Renal cortex interstitium (tissue), 11 donors: ENCODE measurements at regions not wholly inside any gene's neighbourhood (a gene's known extent, or its start where the extent isn't known, plus 50 kb on each side); places are given as distances from the start of the nearest gene placed in this dataset.

ENCODE experiments used
- DNase-seq, 11 donors: peaks; one replicate each; pipeline ENCODE4 v3.0.0-alpha.2; 2013; ENCODE audit warnings: low read depth in 9 of 11, low spot score in 4 of 11; ENCODE audit errors: extremely low read depth in 1 of 11

DNA sequence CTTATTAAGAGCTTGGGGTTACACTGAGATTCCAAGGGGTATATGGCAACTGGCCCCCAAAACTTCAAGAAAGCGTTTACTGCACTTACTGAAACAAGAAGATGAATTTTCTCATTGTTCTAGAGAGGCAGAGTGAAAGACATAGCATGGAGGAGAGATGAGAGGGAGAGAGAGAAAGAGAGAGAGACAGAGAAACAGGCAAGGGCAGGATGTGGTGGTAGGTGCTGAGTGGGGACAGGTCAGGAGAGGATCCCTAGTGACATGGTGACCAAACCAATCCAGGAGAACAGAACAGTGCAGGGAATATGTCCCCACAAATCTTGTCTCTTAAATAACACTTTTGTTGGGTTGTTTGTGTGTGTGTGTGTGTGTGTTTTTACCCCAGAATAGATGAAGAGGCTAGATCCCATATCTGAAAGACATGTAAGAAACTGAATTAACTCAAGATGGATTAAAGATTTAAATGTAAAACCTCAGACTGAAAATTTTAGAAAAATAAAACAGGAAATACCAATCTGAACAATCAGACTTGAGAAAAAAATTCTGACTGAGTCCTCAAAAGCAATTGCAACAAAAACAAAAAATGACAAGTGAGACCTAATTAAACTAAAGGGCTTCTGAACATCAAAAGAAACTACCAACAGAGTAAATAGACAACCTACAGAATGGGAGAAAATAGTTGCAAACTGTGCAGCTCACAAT, 202.2 kb downstream of the QDPR start:
- no peak for DNase-seq

DNA sequence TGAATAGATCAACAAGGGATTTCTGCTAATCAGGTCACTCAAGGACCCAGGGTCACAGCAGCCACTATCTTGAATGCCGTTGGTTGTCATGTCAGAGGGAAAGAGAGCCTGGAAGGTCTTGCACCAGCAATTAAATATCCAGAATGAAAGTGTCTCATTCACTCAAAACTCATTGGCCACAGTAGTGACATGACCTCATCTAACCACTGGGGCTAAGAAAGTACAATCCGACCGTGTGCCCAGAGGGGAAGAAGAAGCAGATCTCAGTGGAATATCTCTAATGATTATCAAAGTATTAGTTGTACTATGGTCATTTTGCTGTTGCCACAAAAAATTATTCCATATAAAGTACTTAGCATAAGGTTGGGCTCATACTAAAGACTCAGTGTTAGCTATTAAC, 210.0 kb downstream of the QDPR start:
- no peak for DNase-seq

DNA sequence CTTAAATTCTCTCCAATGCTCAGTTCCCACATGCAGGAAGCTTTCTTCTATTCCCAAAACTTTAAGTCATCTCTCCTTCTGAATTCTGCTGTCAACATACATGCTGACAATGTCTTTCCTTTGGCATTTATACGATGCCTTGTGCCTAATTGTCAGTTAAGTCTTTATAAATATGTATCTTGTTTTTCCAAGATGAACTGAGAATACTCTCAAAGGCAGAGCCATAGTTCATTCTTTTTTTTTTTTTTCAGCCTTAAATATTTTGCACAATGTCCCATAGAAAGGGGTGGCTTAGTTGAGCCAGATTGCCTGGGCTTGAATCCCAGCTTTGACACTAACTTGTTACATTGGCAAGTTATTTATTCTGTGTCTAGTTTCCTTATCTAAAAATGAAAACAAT, 210.6 kb downstream of the QDPR start:
- no peak for DNase-seq

DNA sequence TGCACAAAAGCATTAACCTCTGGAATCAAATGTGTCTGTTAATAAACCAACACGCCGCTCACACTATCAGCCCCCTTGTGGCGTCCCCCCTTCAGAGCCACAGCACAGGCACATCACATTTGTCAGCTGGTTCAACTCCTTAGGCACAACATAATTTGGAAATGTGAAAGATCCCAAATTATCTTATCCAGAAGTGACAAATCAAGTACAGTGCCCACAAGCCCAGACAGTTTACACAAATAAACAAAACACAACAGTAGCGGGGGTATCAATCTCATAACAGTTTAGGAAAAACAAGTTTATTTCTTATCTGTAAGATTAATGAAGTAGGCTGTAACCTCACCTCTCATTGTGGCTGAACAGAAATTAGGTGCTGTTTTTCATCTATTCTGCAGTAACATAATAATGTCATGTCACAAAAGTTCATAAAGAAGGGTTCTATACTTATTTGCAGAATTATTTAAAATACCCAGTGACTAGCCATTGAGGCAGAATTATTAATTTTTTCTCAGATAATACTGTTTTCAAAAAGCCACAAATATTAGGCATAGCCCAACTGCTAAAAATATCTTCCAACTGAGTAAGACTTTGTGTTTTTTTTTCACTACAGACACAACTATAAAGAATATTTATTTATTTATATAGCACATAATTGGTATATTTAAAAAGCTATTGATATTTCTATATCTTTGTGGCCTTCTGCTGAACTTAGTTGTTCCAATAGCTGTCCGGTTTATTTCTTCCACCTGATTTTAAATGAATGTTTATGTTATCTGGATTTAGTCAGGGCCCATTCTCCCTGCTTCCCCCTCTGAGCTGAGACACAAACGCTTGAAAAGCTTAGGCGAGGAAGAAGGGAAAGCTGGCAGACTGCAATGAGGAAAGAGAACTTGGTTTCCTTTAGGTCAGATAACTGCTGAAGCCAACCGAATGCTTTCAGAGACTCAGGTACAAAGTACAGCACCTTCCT, 214.7 kb downstream of the QDPR start:
- no peak for DNase-seq

DNA sequence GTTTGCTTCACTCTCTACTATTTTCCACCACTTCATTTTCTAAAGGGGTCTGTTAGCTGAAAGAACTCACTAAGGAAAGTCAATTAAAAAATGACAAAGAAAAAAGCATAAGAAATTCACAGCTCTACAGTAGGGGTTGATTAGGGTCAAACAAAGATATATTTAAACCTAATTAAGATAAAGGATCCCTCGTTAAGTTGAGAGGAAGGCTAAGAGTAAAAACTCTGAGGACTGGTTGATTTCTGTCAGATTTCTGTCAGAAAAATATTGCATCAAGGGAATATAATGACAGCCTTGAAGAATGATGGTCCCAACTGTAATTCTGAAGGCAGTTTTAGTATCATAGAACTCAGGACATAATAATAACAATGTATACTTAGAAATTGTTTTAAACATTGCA, 218.0 kb downstream of the QDPR start:
- DNase-seq = no peak

DNA sequence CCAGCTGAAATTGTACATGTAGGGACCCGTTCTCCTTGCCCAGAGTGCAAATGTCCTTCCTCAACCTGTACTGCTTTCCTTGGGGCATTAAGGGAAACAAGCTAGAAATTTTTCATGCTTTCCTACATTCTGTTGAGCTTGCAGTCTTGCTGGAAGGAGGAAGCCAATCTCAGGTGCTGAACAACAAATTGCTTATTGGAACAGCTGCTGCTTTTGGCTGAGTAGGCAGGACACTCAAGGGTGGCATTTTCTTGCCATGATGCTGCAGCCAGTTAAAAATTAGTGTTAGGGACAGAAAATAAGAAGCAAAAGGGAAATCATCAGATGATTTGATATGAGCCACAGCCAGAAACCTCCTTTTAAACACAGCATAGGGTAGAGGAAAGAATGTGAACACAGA, 223.7 kb downstream of the QDPR start:
- no peak for DNase-seq

DNA sequence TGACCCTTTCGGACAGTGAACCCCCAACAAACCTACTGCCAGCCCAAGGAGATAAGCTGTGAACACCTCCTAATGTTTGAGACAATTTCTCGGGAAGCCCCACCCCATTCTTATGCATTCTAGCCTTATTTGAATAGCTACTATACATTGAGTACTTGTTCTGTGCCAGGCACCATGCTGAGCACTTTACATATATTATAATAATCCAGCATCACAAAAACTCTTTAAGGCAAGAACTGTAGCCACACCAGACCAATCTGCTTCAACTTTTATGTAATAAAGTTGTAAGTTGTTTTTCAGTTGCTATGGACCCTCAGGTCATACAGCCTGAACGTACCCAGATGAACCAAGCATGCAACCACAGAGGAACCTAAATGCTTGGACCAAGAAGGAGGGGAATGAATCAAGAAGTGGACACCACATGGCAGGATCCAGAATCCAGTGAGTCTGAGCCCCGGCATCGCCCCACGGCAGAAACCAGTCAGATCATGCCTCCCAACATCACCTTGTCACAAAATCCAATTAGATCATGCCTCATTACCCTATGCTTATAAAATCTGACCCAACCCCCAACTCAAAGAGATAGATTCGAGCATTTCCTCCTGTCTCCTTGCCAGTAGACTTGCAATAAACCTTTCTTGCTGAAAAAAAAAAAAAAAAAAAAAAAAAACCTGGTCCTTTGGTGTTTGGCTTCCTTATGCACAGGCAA, 225.0 kb downstream of the QDPR start:
- no peak for DNase-seq

DNA sequence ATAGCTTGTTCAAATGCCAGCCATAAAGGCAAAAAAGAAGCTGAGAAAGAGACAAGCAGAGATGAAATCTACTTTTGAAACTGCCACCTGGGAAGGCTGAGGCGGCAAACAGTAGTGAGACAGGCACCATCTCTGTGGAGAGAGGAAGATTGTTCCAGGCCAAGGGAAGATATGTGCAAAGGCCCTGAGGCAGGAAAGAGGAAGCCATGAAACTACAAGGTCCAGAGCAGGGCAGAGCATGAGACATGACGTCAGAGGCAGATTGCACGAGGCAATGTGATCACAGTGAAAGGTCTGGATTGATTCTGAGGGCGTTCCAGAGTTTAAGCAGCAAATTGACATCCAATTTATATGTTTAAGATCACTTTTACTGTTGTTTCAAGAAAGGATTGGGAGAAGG, 226.1 kb downstream of the QDPR start:
- DNase-seq = no peak

DNA sequence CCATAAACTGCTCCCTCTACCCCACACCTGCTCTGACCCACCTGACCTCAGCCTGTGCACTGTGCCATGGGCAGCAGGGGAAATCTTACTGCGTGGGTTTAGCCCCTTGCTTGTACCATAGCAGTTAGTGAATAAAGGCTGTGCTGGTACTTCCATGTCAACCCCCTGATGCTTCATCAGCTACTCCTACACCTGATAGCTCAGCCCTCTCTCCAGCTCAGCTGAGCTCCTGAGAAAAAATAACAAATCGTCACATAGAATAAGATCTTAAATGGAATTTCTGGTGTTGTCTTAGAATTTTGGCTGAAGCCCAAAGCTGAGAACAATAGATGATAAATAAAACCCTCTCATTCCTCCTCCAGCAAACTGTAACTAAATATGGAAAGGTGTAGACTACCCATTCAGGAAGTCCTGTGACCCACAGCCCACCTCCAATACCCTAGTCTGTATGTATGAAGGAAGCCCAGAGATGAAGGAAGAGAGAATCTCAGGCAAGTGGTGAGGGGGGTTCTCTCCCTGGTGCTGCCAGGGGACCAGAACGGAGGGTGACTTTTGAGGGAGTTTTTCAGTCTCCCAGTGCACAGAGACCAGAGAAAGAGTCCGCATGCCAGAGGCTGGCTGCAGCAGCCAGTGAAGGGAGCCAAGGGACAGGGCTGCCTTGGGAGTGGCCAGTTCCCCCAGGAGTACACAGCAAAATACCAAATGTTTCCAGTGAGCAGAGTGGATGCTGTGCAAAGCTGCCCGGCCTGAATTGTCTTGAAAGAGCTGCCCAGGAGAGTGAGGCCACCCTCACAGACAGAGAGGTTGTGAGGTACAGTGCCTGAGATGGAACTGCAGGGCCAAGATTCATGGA, 227.3 kb downstream of the QDPR start:
- DNase-seq = no peak

DNA sequence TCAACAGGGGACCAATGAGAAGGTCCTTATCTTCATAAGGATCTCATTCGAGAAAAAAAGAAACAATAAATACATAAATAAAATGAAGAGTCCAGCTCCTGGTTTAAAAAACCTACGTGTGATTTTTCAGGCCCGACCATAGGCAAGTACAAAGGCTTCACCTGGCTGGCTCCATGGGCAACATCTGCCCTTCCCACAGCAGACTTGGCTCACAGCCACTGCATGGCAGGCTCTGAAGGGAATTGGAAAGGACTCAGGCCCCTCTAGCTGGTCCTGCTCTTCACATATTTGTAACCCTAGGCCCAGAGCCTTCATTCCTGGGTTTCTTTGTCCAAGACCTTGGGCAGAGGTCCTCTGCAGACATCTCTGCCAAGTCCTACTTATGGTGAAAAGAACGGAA, 228.1 kb downstream of the QDPR start:
- DNase-seq = no peak

DNA sequence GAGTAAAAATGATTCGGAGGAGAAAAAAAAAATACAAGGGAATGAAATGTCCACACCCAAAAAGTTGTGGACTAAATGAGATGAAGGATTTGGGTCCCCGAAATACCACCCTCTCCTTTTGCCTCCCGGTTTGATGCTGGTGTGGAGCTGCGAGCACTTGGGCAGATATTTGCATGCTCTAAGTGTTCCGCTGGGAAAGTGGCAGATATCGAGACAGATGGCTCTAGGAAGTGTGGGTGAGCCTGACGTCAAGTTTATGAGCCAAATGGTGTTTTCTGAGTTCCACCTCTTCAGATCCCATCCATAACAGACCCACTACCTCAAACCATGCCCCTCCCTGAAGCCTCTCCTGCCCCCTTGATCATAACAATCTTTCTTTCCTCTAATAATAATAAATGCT, 228.6 kb downstream of the QDPR start:
- no peak for DNase-seq

DNA sequence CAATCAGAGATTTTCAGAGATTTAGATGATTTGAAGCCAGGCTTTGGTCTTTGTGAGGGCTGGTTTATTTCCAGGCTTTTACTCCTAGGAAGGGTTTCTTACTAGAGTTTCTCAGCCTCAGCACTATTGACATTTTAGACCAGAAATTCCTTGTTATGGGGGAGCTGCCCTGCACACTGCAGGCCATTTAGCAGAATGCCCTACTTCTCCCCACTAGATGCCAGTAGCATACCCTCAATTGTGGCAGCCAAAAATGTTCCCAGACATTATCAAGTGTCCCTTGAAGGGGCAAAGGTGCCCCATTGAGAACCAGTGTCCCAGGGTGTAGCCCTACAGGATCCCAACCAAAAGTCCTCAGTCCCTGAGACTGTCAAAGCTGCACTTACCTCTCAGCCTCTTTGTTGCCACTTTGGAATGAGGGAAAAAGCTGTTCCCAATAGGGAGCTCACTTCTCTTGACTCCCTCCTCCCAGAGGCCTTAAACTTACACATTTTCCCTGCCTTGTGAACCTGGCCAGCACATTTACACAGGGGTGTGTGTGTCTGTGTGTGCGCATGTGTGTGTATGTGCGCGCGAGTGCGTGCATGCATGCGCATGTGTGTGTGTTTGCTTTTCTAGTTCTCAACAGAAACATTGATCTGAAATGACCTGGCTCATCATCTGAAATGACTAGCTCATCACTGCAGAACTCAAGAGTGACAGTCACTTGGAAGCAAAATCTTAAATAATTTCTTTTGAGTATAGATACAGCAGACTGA, 231.4 kb downstream of the QDPR start:
- no peak for DNase-seq

DNA sequence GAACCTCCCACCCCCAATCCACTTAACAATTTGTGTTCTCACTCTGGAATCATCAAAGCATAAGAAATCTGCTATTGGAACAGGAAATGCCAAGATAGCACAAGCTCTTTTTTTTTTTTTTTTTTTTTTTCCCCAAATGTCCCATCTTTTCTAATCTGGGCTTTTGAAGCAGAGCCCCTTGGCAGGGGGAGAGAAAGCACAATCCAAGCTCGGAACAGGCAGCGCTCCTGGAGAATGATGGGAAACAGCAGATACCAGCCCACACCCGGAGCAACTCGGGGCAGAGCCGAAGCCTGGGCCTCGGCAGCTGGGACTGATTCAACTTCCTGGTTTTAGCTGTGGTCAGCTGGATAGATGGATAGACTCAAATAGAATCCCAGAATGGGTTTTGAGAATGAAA, 235.1 kb downstream of the QDPR start:
- DNase-seq = no peak

DNA sequence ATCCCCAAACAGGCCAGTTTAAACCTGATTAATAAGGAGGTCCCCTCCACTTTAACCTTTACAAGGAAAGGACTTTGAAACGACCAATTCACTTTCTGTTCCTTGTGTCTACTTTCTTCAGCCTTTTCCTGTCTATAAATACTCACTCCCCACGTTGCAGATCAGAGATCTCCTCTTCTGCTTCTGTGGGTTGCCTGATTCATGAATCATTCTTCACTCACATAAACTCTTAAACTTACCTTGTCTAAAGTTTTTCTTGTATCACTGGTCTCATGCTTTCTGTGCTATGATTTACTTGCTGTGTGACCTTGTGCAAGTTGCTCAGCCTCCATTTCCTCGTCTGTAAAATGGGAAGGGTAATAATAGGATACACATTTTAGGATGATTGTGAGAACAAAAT, 236.1 kb downstream of the QDPR start:
- no peak for DNase-seq

DNA sequence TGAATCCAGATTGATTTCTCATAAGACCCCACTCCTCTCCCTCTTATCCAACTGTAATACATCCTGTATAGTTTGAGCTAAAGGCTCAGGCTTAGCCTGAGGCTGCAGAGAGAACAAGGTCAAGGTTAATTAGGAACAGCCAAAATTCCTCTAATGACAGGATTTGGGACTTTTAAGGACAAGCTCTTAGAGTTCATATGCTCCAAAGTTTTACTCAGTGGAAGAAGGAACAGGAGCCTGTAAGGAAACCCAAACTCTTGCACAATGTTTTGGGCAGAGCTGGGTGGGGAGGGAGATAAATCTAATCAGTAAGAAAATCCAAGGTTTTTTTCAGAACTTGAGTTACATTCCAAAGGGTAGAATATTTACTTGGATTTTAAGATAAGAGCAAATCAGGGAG, 238.8 kb downstream of the QDPR start:
- DNase-seq = no peak

DNA sequence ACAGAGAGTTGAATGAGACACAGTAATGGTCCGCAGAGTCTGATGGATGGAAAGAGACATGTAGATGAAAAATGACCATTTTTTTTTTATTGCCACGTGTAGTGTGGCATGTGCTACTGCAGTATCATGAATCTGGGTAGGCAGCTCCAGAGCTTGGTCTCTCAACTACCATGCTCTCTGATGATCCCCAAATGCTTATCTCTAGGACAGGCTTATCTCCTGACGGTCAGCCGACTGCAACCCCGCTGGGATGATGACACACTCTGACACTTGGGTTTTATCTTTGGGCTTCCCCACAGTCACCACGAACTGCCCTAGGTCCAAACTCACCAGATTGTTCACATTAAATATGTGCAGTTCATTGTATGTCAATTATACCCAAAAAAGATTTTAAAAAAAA, 239.7 kb downstream of the QDPR start:
- no peak for DNase-seq

DNA sequence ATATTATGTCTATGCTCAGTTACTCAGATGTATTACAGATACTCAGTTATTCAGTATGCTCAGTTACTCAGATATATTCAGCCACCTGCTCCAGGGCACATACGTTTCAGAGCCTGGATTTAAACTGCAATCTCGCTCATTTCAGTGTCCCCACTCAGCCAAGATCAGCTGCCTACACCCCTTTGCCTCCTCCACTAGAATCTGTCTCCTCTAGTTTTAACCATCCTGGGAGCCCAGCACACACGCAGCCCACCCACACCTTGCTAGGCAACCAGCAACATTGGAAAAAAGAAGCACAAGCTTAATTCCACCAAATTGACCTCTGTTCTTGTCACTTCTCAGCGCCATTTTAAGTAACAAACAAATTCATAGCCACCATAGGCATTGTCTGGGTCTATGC, 246.2 kb downstream of the QDPR start:
- no peak for DNase-seq

DNA sequence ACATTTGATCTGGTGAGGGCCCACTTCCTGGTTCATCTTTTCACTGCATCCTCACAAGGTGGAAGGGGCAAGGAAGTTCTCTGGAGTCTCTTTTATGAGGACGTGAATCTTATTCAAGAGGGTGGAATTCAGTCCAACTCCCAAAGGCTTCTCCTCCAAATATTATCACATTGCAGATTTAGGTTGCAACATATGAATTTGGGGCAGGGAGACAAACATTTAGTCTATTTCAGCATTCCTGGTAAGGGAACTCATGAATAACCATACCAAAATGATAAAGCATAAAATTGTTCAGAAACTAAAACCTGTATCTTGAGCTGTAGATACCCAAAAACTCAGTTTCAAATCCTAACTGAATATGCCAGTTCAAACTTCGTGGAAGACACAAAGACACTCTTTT, 246.8 kb downstream of the QDPR start:
- DNase-seq = no peak
